Kidney epithelial cell (primary cell): ENCODE measurements at regions not wholly inside any gene's neighbourhood (a gene's known extent, or its start where the extent isn't known, plus 50 kb on each side); places are given as distances from the start of the nearest gene placed in this dataset.

ENCODE experiments used
- DNase-seq: peaks from one replicate; pipeline ENCODE4 v3.0.0-alpha.2; 2010; ENCODE audit warnings: low read depth
- H3K27me3 ChIP-seq: 2 replicates; pipeline ENCODE4 v1.6.0; 2011; ENCODE audit warnings: low read length; ENCODE audit not compliant: control insufficient read depth, insufficient read depth
- H3K36me3 ChIP-seq: 2 replicates; pipeline ENCODE4 v1.5.1; 2011; ENCODE audit warnings: low read length; ENCODE audit not compliant: control insufficient read depth, insufficient read depth
- H3K4me3 ChIP-seq: 2 replicates; pipeline ENCODE4 v1.5.1; 2011; ENCODE audit warnings: low read depth, mild to moderate bottlenecking, control low read depth, low read length
- CTCF ChIP-seq: IDR thresholded peaks from 2 replicates; pipeline ENCODE4 v1.5.1; 2011; ENCODE audit warnings: mild to moderate bottlenecking, moderate library complexity, low read length, control low read depth, inconsistent platforms; ENCODE audit not compliant: insufficient read depth, poor library complexity, severe bottlenecking

DNA sequence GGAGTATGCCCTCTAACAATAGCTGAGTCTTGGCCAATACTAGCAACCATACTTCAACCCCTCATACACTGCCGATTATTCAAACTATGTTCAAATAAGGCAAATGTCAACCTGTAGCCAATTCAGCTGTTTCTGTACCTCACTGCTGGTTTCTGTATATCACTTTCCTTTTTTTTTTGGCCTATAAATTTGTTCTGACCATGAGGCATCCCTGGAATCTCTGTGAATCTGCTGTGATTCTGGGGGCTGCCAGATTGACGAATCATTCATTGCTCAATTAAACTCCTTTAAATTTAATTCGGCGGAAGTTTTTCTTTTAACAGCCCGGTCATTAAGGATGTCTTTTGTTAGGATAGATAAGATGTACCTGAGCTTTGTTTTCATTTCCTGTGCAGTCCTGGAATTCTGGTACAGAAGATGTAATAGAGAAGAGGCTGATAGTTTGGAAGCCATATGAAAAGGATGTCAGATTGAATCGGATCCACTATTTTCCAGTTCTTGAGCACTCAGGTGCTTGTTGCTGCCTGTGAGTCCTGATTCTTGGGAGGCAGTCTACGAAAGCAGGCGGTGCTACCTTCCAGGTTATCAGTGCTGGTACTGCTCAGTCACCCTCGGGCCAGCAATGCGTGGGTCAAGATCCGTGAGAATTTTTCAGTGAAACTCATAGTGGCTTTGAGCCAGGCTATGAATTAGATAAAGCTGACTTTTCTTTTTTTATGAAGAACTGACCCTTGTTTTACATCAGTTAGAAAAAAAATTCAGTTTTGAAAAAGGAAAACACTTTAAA lies 106.2 kb upstream of the TUT7 start:
- Histone ChIP-seq H3K4me3 (no peak overlapping the region), H3K36me3 (no peaks in the 10 kb centered on the region), H3K27me3 (no peaks in the 10 kb centered on the region)
- DNase-seq = no peak
- no peak for TF ChIP-seq CTCF

GRCh38 chr9:86459599-86460155 lies 105.5 kb upstream of the TUT7 start:
- Histone ChIP-seq H3K4me3 (no peak overlapping the region), H3K36me3 (no peaks in the 10 kb centered on the region), H3K27me3 (no peaks in the 10 kb centered on the region)
- TF ChIP-seq CTCF = no peak
- no peak for DNase-seq

DNA sequence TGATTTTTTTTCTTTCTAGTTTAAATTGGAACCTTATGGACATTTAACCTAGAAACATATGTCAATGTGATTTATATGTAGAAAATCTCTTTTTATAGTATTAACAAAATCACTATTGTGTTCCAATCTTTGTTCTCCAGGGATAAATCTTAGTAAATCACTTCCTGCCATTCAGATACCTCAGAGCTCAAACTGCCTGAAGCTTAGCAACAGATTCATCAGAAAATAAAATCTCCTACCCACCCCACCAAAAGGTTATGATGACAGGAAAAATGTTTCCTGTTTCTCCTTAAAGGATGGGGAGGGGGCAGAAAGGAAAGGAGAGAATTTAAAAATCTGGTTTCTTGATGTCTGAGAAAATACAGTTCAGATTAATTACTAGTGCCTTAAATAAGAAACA lies 105.0 kb upstream of the TUT7 start:
- no peaks in the 10 kb centered on the region for H3K36me3 ChIP-seq
- DNase-seq = no peak
- no peak overlapping the region for H3K4me3 ChIP-seq
- no peak for TF ChIP-seq CTCF
- no peaks in the 10 kb centered on the region for H3K27me3 ChIP-seq

DNA sequence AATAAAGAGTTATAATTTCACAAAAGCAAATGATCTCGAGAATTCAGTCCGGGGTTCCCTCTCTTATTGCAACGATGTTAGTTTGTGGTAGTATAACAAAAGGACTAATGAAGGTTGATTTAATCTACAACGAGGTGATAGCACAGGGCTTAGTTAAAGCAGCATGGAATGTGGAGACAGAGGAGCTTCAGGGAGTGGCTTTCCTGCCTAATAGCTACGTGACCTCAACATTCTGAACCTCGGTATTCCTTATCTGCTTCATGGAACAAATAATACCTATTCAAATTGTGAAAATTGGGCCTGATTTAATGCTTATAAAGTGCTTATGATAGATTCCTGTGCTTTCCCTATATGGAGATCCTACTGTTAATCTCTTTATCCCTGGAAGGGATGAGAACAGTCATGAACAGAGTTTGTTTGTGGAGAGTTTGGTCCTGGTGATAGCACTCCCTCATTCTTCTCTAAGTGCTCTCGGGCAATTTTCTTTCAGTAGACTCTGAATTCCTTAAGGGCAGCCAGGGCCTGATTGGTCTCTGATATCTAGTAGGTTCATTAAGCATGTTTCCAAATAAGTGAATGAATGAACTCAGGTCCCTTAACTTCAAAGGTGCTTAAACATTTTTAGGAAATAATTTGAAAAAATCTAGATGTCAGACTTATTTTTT lies 104.1 kb upstream of the TUT7 start:
- Histone ChIP-seq H3K36me3 (no peaks in the 10 kb centered on the region), H3K27me3 (no peaks in the 10 kb centered on the region), H3K4me3 (no peak overlapping the region)
- no peak for TF ChIP-seq CTCF
- no peak for DNase-seq

- no peak overlapping the region for H3K4me3 ChIP-seq
- TF ChIP-seq CTCF = no peak
- H3K27me3 ChIP-seq = no peaks in the 10 kb centered on the region
- DNase-seq = no peak
- H3K36me3 ChIP-seq = no peaks in the 10 kb centered on the region
These were observed 102.2 kb upstream of the TUT7 start for GRCh38 chr9:86456416-86456815.
